NOMO-1 treated with dmso at 0.1 percent for 144 hours (cell line): ENCODE measurements at regions not wholly inside any gene's neighbourhood (a gene's known extent, or its start where the extent isn't known, plus 50 kb on each side); places are given as distances from the start of the nearest gene placed in this dataset.
A peak's percentile ranks its signal among the peaks of the same experiment; 100 is the strongest.

Experiments used
- DNase-seq: peaks from one replicate; lab custom pipeline; 2025; ENCODE audit not compliant: unreplicated experiment; lab: John Stamatoyannopoulos, UW

- DNase-seq = no peak
These were observed 1247.6 kb upstream of the MIR17HG start for GRCh38 chr13:90099847-90100246.

DNA sequence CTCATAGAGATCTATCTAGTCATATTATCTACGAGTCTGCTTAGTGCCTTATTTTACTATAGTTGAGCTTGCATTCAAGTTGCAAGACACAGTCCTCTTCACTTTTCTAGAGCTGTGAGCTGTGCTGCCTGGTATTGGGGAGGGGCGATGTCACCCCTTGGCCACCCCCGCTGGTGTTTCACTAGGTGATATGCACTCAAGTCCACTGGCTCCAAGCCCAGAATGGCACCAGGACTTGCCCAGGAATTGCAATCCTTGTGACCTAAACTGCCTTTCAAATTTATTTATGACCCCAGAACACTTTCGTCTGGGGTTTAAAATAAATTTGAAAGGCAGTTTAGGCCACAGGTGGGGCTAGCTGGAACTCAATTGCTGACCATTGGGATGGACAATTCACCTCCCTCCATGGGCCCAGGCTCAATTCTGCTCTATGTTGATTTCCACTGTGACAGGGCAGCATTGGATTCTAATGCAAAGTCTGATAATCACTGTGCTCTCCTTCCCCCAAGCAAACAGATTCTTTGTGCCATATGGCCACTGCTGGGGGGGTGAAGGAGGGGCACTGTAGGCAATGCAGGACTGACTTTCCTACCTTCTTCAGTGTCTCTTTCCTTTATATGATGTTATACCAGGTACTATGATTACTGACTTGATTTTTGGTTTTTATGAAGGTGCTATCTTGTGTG lies 1244.2 kb upstream of the MIR17HG start:
- no peak for DNase-seq

DNA sequence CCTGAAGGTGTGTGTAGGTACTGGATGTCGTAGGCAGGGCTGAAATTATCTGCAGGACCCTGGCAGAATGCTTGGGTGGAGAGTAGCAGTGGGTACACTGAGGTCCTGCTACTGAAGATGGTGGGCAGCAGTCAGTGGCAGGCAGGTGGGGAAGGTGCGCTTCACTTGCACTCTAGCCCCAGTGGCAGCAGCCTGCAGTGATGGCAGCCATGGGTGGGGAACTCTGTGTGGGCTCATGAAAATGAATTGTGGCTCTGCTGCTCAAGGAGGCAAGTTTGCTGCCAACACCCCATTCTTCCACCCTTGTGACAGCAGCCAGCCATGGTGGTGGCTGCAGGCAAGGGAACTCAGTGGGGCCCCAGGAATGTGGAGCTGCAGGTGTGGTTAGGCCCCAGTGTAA lies 1242.7 kb upstream of the MIR17HG start:
- no peak for DNase-seq

GRCh38 chr13:90105276-90105675 lies 1242.2 kb upstream of the MIR17HG start:
- peak; percentile 4 for DNase-seq

GRCh38 chr13:90105849-90106496 lies 1241.5 kb upstream of the MIR17HG start:
- peak; percentile 25 for DNase-seq

DNA sequence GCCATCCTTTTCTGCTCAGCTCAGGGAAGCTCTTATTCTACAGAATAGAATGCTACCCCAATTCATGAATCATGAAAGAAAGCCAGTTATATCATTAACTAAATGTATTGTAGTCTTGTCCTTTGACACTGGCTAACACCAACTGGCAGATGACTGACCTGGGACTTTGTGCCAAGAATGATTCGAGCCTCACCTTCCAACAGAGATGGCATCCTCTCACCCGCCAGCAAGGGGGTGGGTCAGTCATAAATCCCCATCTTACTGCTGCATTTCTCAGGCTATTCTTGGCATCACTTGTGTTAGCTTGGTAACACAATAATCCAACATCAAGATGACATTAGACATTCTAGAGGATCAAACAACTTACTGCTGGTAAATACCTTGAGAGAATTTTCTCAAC lies 1239.8 kb upstream of the MIR17HG start:
- DNase-seq = no peak

- no peak for DNase-seq
These were observed 1238.9 kb upstream of the MIR17HG start for GRCh38 chr13:90108547-90108946.

- no peak for DNase-seq
These were observed 1231.4 kb upstream of the MIR17HG start for GRCh38 chr13:90116121-90116520.

GRCh38 chr13:90118467-90119071 lies 1228.9 kb upstream of the MIR17HG start:
- no peak for DNase-seq

- no peak for DNase-seq
These were observed 1227.5 kb upstream of the MIR17HG start for GRCh38 chr13:90120026-90120425.

DNA sequence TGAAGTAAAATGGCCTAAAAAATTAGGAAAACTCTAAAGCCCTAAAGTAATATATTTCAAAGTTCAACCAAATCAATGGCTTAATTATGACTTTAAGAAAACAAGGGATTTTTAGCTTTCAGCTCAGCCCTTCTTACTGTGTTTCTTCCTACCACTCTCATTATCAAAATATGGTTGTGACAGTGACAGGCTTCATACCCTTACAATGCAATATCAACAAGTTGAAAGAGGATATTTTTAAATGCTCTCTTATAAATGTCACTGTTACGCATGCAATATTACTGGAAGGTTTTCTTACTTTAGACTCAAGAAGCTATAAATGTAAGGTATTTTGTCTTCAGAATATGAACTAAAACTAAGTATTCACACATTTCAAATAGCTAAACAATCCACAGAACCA lies 1225.7 kb upstream of the MIR17HG start:
- no peak for DNase-seq

DNA sequence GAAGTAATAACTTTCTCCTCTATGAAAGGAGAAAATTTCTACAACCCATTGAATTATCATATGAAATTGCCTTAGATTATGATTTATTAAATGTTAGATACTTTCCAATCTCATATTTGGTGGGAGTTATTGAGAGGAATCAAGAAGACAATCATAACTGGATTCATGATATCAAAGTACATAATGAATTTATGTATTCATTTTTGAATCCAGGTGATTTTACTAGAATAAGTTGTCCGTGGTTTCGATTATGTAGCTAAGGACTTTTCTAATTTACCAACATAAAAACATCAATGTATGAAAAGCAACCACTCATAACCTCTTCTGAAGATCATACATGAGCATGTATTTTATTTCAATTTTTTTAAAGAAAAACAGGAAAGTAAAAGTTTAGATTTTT lies 1225.0 kb upstream of the MIR17HG start:
- no peak for DNase-seq

GRCh38 chr13:90135558-90135957 lies 1211.9 kb upstream of the MIR17HG start:
- DNase-seq = no peak

DNA sequence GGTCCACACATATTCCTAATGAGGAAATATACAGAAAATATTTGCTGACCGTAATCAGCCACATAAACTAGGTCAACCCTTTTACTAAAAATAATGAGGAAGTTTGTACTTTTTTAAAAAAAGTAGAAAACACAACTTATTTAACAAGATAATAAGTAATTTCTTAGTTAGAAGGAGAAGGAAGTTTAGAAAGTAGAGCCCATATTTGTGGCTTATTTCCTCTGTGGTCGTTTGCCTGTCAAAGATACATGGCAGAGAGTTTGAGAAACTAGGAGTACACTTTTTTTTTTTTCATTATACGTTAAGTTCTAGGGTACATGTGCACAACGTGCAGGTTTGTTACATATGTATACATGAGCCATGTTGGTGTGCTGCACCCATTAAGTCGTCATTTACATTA lies 1205.2 kb upstream of the MIR17HG start:
- DNase-seq = no peak

DNA sequence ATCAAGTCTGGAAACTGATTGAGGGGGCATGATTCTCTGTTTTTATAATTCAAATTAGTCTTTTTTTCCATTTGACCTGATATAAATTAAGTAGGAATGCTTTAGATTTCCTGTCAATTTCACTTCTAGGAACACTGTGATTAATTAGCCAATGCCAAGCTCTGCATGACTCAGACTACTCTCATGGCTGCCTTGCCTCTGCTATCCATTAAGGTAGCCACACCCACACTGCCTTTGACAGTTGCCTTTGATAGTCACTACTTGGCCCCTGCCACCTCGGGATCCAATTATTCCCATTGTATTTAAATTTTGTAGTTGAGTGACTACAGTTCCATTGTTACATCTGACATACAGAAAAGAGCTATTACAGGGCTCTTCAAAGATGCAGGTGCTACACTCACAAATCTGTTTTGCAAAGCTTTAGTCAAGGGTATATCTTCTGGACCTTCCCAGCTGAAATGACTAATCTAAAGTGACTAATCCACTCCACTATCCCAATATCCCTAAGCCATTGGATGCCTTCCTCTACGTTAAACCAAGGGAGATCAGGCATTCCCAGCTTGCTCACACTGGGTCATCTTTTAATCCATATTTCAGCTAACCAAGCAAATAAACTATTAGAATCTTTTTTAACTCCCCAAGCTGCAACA lies 1193.1 kb upstream of the MIR17HG start:
- DNase-seq = no peak

DNA sequence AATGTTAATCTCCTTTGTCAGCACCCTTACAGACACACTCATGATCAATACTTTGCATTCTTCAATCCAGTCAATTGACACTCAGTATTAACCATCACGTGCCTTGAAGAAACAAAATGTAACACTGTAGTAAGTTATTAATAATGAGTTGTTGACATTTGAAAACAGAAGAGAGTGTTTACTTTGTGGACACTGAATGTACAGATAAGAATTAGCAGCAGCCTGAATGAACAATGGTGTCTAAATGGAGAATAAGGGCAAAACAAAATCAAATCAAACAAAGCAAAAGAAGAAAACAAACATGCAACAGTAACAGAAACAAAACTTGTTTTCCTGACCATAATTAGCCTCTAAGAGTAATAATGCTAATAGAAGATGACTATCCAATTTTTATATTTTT lies 1191.1 kb upstream of the MIR17HG start:
- no peak for DNase-seq

GRCh38 chr13:90168953-90169352 lies 1178.5 kb upstream of the MIR17HG start:
- DNase-seq = no peak

DNA sequence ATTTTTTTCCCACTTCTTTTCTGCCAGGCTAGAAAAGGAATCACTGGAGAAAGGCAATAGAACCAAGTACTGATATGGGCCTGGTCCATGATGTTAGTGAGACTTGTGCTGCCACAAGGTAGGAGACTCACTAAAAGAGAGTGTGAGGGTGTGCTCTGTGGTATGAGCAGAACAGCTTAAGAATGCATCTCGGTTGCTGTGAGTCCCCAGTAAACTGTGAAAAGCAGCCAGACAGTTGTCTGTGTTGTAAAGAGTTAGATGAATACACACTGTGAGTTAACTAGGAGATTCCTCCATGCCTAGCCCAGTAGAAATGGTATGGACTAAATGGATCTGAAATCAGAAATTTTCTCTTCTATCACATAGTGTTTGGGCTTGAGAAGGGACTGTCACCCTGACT lies 1177.3 kb upstream of the MIR17HG start:
- no peak for DNase-seq

GRCh38 chr13:90171649-90172048 lies 1175.8 kb upstream of the MIR17HG start:
- no peak for DNase-seq

DNA sequence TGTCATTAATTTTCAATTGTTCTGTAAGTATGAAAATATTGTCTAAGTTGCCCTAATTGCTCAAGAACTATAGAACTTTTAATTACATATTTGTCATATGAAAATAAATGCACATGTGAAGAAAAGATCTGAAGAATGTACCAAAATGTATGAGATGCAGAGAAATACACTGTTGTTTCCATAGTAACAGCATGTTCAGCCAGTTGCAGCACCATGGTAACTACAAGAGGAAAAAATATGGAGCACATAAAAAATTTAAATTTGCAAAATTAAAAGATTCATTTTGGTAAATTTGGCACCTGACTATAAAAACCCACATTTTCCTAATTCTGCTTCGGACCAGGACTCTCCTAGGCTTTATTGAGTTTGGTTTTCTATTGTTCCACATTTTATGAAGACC lies 1170.0 kb upstream of the MIR17HG start:
- no peak for DNase-seq

GRCh38 chr13:90184355-90184754 lies 1163.1 kb upstream of the MIR17HG start:
- DNase-seq = no peak

DNA sequence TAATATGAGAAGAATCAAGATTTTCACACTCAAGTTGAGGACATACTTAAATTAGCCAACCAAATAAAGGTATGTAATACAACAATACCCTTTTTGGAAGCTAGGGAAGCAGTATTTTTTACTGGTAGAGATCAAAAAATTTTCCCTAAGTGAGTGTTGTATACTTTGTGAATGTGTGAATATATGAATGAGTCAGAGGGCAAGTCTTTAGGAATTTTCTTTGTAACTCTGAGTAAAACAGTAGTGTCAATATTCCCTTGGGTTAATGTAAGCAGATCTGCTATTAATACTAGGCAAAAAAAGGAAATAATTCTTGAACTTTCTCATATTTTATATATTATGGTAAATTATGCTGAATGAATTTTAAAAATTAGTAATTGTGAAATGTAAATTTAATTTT lies 1161.8 kb upstream of the MIR17HG start:
- DNase-seq = no peak
